GM10248 (cell line): ENCODE measurements at regions not wholly inside any gene's neighbourhood (a gene's known extent, or its start where the extent isn't known, plus 50 kb on each side); places are given as distances from the start of the nearest gene placed in this dataset.

Experiments used
- CTCF ChIA-PET: fragments of 300-600 bp; sonication (Branson Sonifier 250); formaldehyde crosslinking; extraction: SDS; loops from one replicate; lab custom pipeline; 2021; ENCODE audit warnings: antibody characterized with exemption; lab: Yijun Ruan, JAX
- POLR2A ChIA-PET: fragments of 350-650 bp; sonication (Branson Sonifier 250); formaldehyde crosslinking; extraction: SDS; loops from one replicate; lab custom pipeline; 2020; ENCODE audit warnings: antibody characterized with exemption; lab: Yijun Ruan, JAX
- DNase-seq: peaks from one replicate; pipeline ENCODE4 v3.0.0; 2012; ENCODE audit errors: extremely low spot score
- CTCF ChIP-seq: IDR thresholded peaks from 2 replicates; pipeline ENCODE4 v1.5.1; 2012; ENCODE audit warnings: mild to moderate bottlenecking, low read depth; ENCODE audit errors: extremely low read depth, missing control alignments, control extremely low read depth

- POLR2A ChIA-PET: no interaction called here
- TF ChIP-seq CTCF: no peak
- no peak for DNase-seq
- CTCF ChIA-PET: interaction anchor here (1.0 kb wide), 1 partner anchor 9 kb away, joined by 3 read pairs; no protein-coding TSS in a partner anchor
These were observed 1043.3 kb downstream of the FAT4 start for GRCh38 chr4:126358041-126358440.

- POLR2A ChIA-PET: no interaction called here
- CTCF ChIA-PET: interaction anchor here (1.3 kb wide), 1 partner anchor 17 kb away, joined by 3 read pairs; no protein-coding TSS in a partner anchor
- no peak for TF ChIP-seq CTCF
- no peak for DNase-seq
These were observed 1046.5 kb downstream of the FAT4 start for GRCh38 chr4:126361287-126361686.

GRCh38 chr4:126364311-126364911 lies 1049.7 kb downstream of the FAT4 start:
- ChIA-PET CTCF (no interaction called here), POLR2A (no interaction called here)
- no peak for DNase-seq

GRCh38 chr4:126369076-126369475 lies 1054.3 kb downstream of the FAT4 start:
- DNase-seq: no peak
- POLR2A ChIA-PET: no interaction called here
- no peak for TF ChIP-seq CTCF
- CTCF ChIA-PET: interaction anchor here (1.4 kb wide), 1 partner anchor 9 kb away, joined by 3 read pairs; no protein-coding TSS in a partner anchor

More at GRCh38 chr4:126364311-126364911, 1049.7 kb downstream of the FAT4 start:
- no peak for TF ChIP-seq CTCF

GRCh38 chr4:126372634-126373033 lies 1057.9 kb downstream of the FAT4 start:
- CTCF ChIA-PET: no interaction called here
- TF ChIP-seq CTCF: no peak
- POLR2A ChIA-PET: no interaction called here
- DNase-seq: no peak

GRCh38 chr4:126375462-126376054 lies 1060.8 kb downstream of the FAT4 start:
- no peak for TF ChIP-seq CTCF
- ChIA-PET CTCF (no interaction called here), POLR2A (no interaction called here)
- no peak for DNase-seq
